Neural progenitor cell (in vitro differentiated cells): ENCODE measurements at regions not wholly inside any gene's neighbourhood (a gene's known extent, or its start where the extent isn't known, plus 50 kb on each side); places are given as distances from the start of the nearest gene placed in this dataset.

Experiments
- DNase-seq: peaks from one replicate; pipeline ENCODE4 v3.0.0-alpha.2; 2016; ENCODE audit warnings: low spot score
- H2AFZ ChIP-seq: fragments of 200-600 bp; sonication (generic); replicated peaks from 2 replicates; pipeline ENCODE4 v1.6.1; 2016; ENCODE audit warnings: antibody characterized with exemption
- H3F3A ChIP-seq: fragments of 200-600 bp; sonication (generic); 2 replicates; pipeline ENCODE4 v1.6.1; 2016; ENCODE audit warnings: antibody characterized with exemption, low read depth
- H3K27ac ChIP-seq: fragments of 200-600 bp; sonication (generic); 2 replicates; pipeline ENCODE4 v1.5.1; 2016; ENCODE audit warnings: mild to moderate bottlenecking
- H3K27me3 ChIP-seq: fragments of 200-600 bp; sonication (generic); 2 replicates; pipeline ENCODE4 v1.6.1; 2016; ENCODE audit warnings: mild to moderate bottlenecking, moderate library complexity
- H3K36me3 ChIP-seq: fragments of 200-600 bp; sonication (generic); 2 replicates; pipeline ENCODE4 v1.5.1; 2016
- H3K4me1 ChIP-seq: fragments of 200-600 bp; sonication (generic); 2 replicates; pipeline ENCODE4 v1.6.1; 2016; ENCODE audit warnings: mixed run types
- H3K4me2 ChIP-seq: fragments of 200-600 bp; sonication (generic); 2 replicates; pipeline ENCODE4 v1.6.1; 2016
- H3K4me3 ChIP-seq: fragments of 200-600 bp; sonication (generic); 2 replicates; pipeline ENCODE4 v1.5.1; 2016
- H3K79me2 ChIP-seq: fragments of 200-600 bp; sonication (generic); 2 replicates; pipeline ENCODE4 v1.6.1; 2016; ENCODE audit warnings: low read depth
- H3K9ac ChIP-seq: fragments of 200-600 bp; sonication (generic); 2 replicates; pipeline ENCODE4 v1.6.1; 2016
- H3K9me3 ChIP-seq: fragments of 200-600 bp; sonication (generic); 2 replicates; pipeline ENCODE4 v1.5.1; 2016; ENCODE audit warnings: low read depth
- H4K20me1 ChIP-seq: fragments of 200-600 bp; sonication (generic); 2 replicates; pipeline ENCODE4 v1.6.1; 2016; ENCODE audit warnings: low read depth
- H3K27ac Mint-ChIP-seq: 3 replicates; pipeline ENCODE4 v1.8.0; 2021; ENCODE audit warnings: mixed read lengths
- H3K27me3 Mint-ChIP-seq: 2 replicates; pipeline ENCODE4 v1.8.0; 2022; ENCODE audit warnings: low read depth, mild to moderate bottlenecking, inconsistent platforms, moderate library complexity, mixed read lengths; ENCODE audit not compliant: insufficient read depth
- H3K36me3 Mint-ChIP-seq: 3 replicates; pipeline ENCODE4 v1.8.0; 2021; ENCODE audit warnings: mixed read lengths
- H3K4me1 Mint-ChIP-seq: 3 replicates; pipeline ENCODE4 v1.8.0; 2021; ENCODE audit warnings: mixed read lengths
- H3K4me3 Mint-ChIP-seq: 3 replicates; pipeline ENCODE4 v1.8.0; 2021; ENCODE audit warnings: mild to moderate bottlenecking, moderate library complexity, mixed read lengths
- H3K9me3 Mint-ChIP-seq: 3 replicates; pipeline ENCODE4 v1.8.0; 2020; ENCODE audit warnings: mixed read lengths
- EZH2 ChIP-seq: fragments of 200-600 bp; sonication (generic); IDR thresholded peaks from 2 replicates; pipeline ENCODE4 v1.6.1; 2017; ENCODE audit warnings: antibody characterized with exemption, mild to moderate bottlenecking, moderate library complexity
- EZH2phosphoT487 ChIP-seq: fragments of 200-600 bp; sonication (generic); IDR thresholded peaks from 2 replicates; pipeline ENCODE4 v1.6.1; 2017; ENCODE audit warnings: antibody characterized with exemption
- TF ChIP-seq, protein P1 (sequence below): fragments of 200-600 bp; sonication (generic); IDR thresholded peaks from 2 replicates; pipeline ENCODE4 v1.5.1; 2017; ENCODE audit warnings: antibody characterized with exemption, mild to moderate bottlenecking

DNA sequence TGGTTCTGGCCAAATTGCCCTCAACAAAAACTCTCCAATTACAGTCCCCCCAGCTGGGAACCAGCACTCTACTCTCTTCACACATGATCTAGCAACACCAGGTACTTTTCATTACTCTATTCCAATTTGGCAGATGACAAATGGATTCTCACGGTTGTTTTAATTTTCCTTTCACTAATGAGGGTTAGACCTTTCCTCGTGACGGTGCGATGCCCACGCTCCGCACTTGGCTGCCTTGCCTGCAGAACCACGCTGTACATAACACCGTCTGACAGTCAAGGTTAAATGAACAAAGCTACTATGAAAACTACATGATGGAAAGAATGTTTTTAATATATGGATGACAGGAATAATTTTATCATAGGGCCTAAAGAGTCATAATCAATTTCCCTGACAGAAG lies 141.5 kb downstream of the FBXO15 start:
- no peak overlapping the region for H3K4me3 ChIP-seq
- H3K36me3 ChIP-seq, result no peaks in the 10 kb centered on the region
- H3K4me2 ChIP-seq, result no peak overlapping the region
- Mint-ChIP-seq H3K36me3 (no peaks in the 10 kb centered on the region), H3K4me3 (no peak overlapping the region), H3K27ac (no peak overlapping the region), H3K9me3 (no peaks in the 10 kb centered on the region), H3K4me1 (no peaks in the 10 kb centered on the region), H3K27me3 (peaks cover 2% of the 10 kb centered on the region)
- no peaks in the 10 kb centered on the region for H3K79me2 ChIP-seq
- no peaks in the 10 kb centered on the region for H3F3A ChIP-seq
- TF ChIP-seq EZH2, result no peak
- no peak for TF ChIP-seq EZH2phosphoT487
- TF ChIP-seq, protein P1, sequence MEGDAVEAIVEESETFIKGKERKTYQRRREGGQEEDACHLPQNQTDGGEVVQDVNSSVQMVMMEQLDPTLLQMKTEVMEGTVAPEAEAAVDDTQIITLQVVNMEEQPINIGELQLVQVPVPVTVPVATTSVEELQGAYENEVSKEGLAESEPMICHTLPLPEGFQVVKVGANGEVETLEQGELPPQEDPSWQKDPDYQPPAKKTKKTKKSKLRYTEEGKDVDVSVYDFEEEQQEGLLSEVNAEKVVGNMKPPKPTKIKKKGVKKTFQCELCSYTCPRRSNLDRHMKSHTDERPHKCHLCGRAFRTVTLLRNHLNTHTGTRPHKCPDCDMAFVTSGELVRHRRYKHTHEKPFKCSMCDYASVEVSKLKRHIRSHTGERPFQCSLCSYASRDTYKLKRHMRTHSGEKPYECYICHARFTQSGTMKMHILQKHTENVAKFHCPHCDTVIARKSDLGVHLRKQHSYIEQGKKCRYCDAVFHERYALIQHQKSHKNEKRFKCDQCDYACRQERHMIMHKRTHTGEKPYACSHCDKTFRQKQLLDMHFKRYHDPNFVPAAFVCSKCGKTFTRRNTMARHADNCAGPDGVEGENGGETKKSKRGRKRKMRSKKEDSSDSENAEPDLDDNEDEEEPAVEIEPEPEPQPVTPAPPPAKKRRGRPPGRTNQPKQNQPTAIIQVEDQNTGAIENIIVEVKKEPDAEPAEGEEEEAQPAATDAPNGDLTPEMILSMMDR, result no peak
- no peak overlapping the region for H3K9ac ChIP-seq
- no peak overlapping the region for H2AFZ ChIP-seq
- no peak for DNase-seq
- no peaks in the 10 kb centered on the region for H3K4me1 ChIP-seq
- H3K9me3 ChIP-seq, result no peaks in the 10 kb centered on the region
- no peak overlapping the region for H3K27ac ChIP-seq
- no peaks in the 10 kb centered on the region for H4K20me1 ChIP-seq
- no peaks in the 10 kb centered on the region for H3K27me3 ChIP-seq

DNA sequence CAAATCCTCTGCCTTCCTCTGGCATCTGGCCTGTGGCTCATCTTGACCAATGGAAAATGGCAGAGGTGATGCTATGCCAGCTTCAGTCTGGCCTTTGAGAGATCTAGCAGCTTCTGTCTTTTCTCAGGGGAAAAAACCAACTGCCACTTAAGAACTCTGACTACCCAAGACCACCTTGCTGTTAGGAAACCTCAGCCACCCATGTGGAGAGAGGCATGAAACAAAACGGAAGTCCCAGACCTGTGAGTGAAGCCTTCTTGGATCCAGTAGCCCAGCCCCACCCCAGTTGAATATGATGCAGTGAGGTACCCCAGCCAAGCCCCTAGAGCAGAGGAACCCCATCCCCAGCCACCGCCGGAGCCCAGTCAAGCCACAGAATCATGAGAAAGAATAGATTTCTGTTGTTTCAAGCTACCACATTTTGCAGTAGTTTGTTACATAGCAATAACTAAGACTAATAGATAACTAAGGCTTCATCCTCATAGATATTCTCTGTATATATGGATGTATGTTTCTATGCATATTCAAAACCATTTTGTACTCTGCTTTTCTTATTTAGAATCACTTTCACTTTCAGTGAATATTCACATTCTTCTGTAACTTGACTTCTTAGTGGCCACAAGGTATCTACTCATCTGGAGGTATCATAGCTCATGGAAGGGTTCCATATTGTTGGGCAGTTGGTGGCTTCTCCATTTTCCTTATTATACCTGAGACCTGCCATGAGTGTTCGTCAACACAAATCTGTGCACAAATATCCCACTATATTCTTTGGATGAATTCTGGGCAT lies 142.1 kb downstream of the FBXO15 start:
- no peaks in the 10 kb centered on the region for H3K79me2 ChIP-seq
- H3K36me3 Mint-ChIP-seq, result no peaks in the 10 kb centered on the region

GRCh38 chr18:73992242-73993022 lies 155.2 kb downstream of the FBXO15 start:
- Mint-ChIP-seq H3K36me3 (no peaks in the 10 kb centered on the region), H3K27ac (no peak overlapping the region), H3K4me3 (no peak overlapping the region), H3K9me3 (peaks cover 9% of the 10 kb centered on the region), H3K4me1 (no peaks in the 10 kb centered on the region), H3K27me3 (peaks cover 5% of the 10 kb centered on the region)
- no peak overlapping the region for H3K4me2 ChIP-seq
- no peaks in the 10 kb centered on the region for H3K36me3 ChIP-seq
- no peaks in the 10 kb centered on the region for H3K79me2 ChIP-seq
- no peaks in the 10 kb centered on the region for H3K27me3 ChIP-seq
- H3K9ac ChIP-seq, result no peak overlapping the region
- H3K4me1 ChIP-seq, result no peaks in the 10 kb centered on the region
- H3K9me3 ChIP-seq, result no peaks in the 10 kb centered on the region
- TF ChIP-seq EZH2phosphoT487 (no peak), EZH2 (no peak)
- TF ChIP-seq, protein P1, result no peak
- no peaks in the 10 kb centered on the region for H4K20me1 ChIP-seq
- H2AFZ ChIP-seq, result no peak overlapping the region
- DNase-seq, result no peak
- H3K4me3 ChIP-seq, result no peak overlapping the region
- no peak overlapping the region for H3K27ac ChIP-seq
- no peaks in the 10 kb centered on the region for H3F3A ChIP-seq

More for the DNA sequence above, 142.1 kb downstream of the FBXO15 start:
- H3K4me3 Mint-ChIP-seq, result no peak overlapping the region
- Histone ChIP-seq H3K4me3 (no peak overlapping the region), H3K4me2 (no peak overlapping the region), H3K4me1 (no peaks in the 10 kb centered on the region), H3K27ac (no peak overlapping the region), H3K9me3 (no peaks in the 10 kb centered on the region), H3F3A (no peaks in the 10 kb centered on the region), H3K9ac (no peak overlapping the region), H3K27me3 (no peaks in the 10 kb centered on the region), H3K36me3 (no peaks in the 10 kb centered on the region), H2AFZ (no peak overlapping the region), H4K20me1 (no peaks in the 10 kb centered on the region)
- no peak for DNase-seq
- no peaks in the 10 kb centered on the region for H3K4me1 Mint-ChIP-seq
- H3K9me3 Mint-ChIP-seq, result no peaks in the 10 kb centered on the region
- H3K27me3 Mint-ChIP-seq, result peaks cover 2% of the 10 kb centered on the region
- TF ChIP-seq, protein P1, result no peak
- TF ChIP-seq EZH2phosphoT487 (no peak), EZH2 (no peak)
- H3K27ac Mint-ChIP-seq, result no peak overlapping the region
